SU-DHL-6 (cell line): ENCODE measurements at regions not wholly inside any gene's neighbourhood (a gene's known extent, or its start where the extent isn't known, plus 50 kb on each side); places are given as distances from the start of the nearest gene placed in this dataset.

ENCODE experiments used
- CTCF ChIP-seq: fragments of 200-600 bp; sonication (generic); IDR thresholded peaks from one replicate; pipeline ENCODE4 v1.5.1; 2017; ENCODE audit warnings: antibody characterized with exemption, mild to moderate bottlenecking, low read length, moderate library complexity; ENCODE audit not compliant: insufficient read depth, poor library complexity, severe bottlenecking
- EZH2phosphoT487 ChIP-seq: fragments of 200-600 bp; sonication (generic), shearing (Covaris generic); conservative IDR thresholded peaks from 2 replicates; pipeline ENCODE4 v1.6.1; 2018; ENCODE audit warnings: mild to moderate bottlenecking, antibody characterized with exemption, low read length, moderate library complexity, mixed read lengths

DNA sequence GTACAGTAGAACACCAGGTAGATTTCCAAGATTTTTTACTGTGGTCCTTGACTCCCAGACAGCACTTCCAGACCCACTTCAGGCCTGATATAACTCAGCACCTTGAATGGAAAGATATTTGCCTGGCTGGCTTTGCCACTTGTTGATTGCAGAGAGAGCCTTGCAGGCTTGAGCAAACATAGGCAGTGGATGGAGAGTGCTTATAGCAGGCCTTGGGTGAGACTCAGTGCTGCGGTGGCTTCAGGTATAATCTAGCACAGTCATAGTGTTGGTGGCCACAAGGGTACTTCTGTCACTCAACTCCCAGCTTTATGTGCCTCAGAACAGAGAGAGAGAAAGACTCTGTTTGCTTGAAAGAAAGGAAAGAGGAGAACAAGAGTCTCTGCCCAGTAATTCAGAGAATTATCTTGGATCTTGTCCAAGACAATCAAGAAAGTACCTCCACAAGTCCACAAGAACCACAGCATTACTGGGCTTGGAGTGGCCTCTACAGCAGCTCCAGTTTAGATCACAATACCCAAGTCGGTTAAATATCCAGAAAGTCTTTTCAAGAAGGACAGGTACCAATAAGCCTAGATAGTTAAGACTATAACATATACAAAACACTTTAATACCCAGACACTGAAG, 70.5 kb upstream of the FKBP1C start:
- TF ChIP-seq CTCF: no peak
- TF ChIP-seq EZH2phosphoT487: no peak
